Endothelial cell of umbilical vein (primary cell): ENCODE measurements at regions not wholly inside any gene's neighbourhood (a gene's known extent, or its start where the extent isn't known, plus 50 kb on each side); places are given as distances from the start of the nearest gene placed in this dataset.

Source experiments
- BruUV-seq: library from RNA; stranded (reverse); fragments of 400-500 nt; replicated peaks from 2 replicates; lab custom pipeline; 2021; lab: Mats Ljungman, UMichigan
- CTCF ChIA-PET: fragments of 300-600, 350-600 bp; sonication (Branson Sonifier 250); formaldehyde crosslinking; loops from one replicate; lab custom pipeline; 2021; ENCODE audit warnings: antibody characterized with exemption, inconsistent platforms; lab: Charles Lee
- POLR2A ChIA-PET: fragments of 300-600, 350-600 bp; sonication (Branson Sonifier 250); formaldehyde crosslinking; loops from one replicate; lab custom pipeline; 2021; ENCODE audit warnings: antibody characterized with exemption, inconsistent platforms; lab: Charles Lee
- DNase-seq: peaks from one replicate; pipeline ENCODE4 v3.0.0-alpha.2; 2011; ENCODE audit warnings: low read depth, low spot score
- FAIRE-seq: peaks from 2 replicates; lab custom pipeline; 2011; peaks lifted over from hg19 to GRCh38; lab: Jason Lieb, UNC
- H2AFZ ChIP-seq: 2 replicates; pipeline ENCODE4 v1.6.0; 2012; ENCODE audit warnings: low read depth, low read length, control low read depth, inconsistent platforms
- H3K27ac ChIP-seq: 2 replicates; pipeline ENCODE4 v1.5.1; 2011; ENCODE audit warnings: low read depth, mild to moderate bottlenecking, control low read depth, low read length, moderate library complexity; ENCODE audit not compliant: insufficient read depth
- H3K27me3 ChIP-seq, 2 experiments: 2 replicates each; pipeline versions ENCODE4 v1.6.0 to v1.6.1; 2011; ENCODE audit warnings: low read length in 2 of 2, mixed read lengths in 1 of 2; ENCODE audit not compliant: control insufficient read depth in 2 of 2, insufficient read depth in 2 of 2
- H3K36me3 ChIP-seq, 2 experiments: 2 replicates in 1 of 2; 3 replicates in 1 of 2; pipeline ENCODE4 v1.5.1; 2011; ENCODE audit warnings: low read length in 2 of 2, mild to moderate bottlenecking in 1 of 2, moderate library complexity in 1 of 2; ENCODE audit not compliant: control insufficient read depth in 2 of 2, insufficient read depth in 2 of 2; ENCODE audit errors: extremely low read depth in 1 of 2
- H3K4me1 ChIP-seq: 3 replicates; pipeline ENCODE4 v1.5.1; 2011; ENCODE audit warnings: mild to moderate bottlenecking, low read length; ENCODE audit not compliant: control insufficient read depth, insufficient read depth; ENCODE audit errors: extremely low read depth
- H3K4me2 ChIP-seq: 2 replicates; pipeline ENCODE4 v1.6.1; 2011; ENCODE audit warnings: low read length, control low read depth, mixed read lengths; ENCODE audit not compliant: insufficient read depth
- H3K4me3 ChIP-seq, 3 experiments: fragments of 200-600 bp in 1 of 3; sonication (generic), shearing (Covaris generic) in 1 of 3; replicated peaks in 1 of 3; 2 replicates each; pipeline ENCODE4 v1.5.1; 2011 to 2016; ENCODE audit warnings: control low read depth in 3 of 3, low read length in 3 of 3, mild to moderate bottlenecking in 2 of 3, inconsistent platforms in 1 of 3, low read depth in 1 of 3, moderate library complexity in 1 of 3; ENCODE audit not compliant: insufficient read depth in 1 of 3
- H3K79me2 ChIP-seq: 2 replicates; pipeline ENCODE4 v1.6.0; 2012; ENCODE audit warnings: low read length, inconsistent platforms; ENCODE audit not compliant: control insufficient read depth, insufficient read depth
- H3K9ac ChIP-seq: replicated peaks from 2 replicates; pipeline ENCODE3; 2011; ENCODE audit warnings: low read length, control low read depth; ENCODE audit not compliant: insufficient read depth; ENCODE audit errors: extremely low read depth
- H3K9me1 ChIP-seq: replicated peaks from 3 replicates; pipeline ENCODE4 v1.6.0; 2011; ENCODE audit warnings: mild to moderate bottlenecking, low read length; ENCODE audit not compliant: control insufficient read depth, insufficient read depth; ENCODE audit errors: extremely low read depth
- H3K9me3 ChIP-seq: replicated peaks from 2 replicates; pipeline ENCODE4 v1.5.1; 2012; ENCODE audit warnings: low read length, inconsistent platforms; ENCODE audit not compliant: control insufficient read depth, insufficient read depth
- H4K20me1 ChIP-seq: replicated peaks from 2 replicates; pipeline ENCODE3; 2011; ENCODE audit warnings: mild to moderate bottlenecking, low read length; ENCODE audit not compliant: control insufficient read depth, insufficient read depth; ENCODE audit errors: extremely low read depth
- CTCF ChIP-seq, 2 donors: IDR thresholded peaks; 1 replicate in 1 of 2; 2 replicates in 1 of 2; pipeline ENCODE4 v1.5.1; 2011; ENCODE audit warnings: low read length in 2 of 2, mild to moderate bottlenecking in 2 of 2, moderate library complexity in 2 of 2, control low read depth in 1 of 2, inconsistent platforms in 1 of 2, low read depth in 1 of 2; ENCODE audit not compliant: insufficient read depth in 1 of 2; ENCODE audit errors: extremely low read depth in 1 of 2
- EZH2 ChIP-seq: IDR thresholded peaks from 2 replicates; pipeline ENCODE4 v1.6.1; 2012; ENCODE audit warnings: borderline replicate concordance, low read depth, mild to moderate bottlenecking, moderate library complexity, low read length, inconsistent platforms; ENCODE audit not compliant: severe bottlenecking
- FOS ChIP-seq: IDR thresholded peaks from 2 replicates; pipeline ENCODE4 v1.6.1; 2011; ENCODE audit warnings: mild to moderate bottlenecking, low read length, moderate library complexity, borderline replicate concordance; ENCODE audit not compliant: insufficient read depth
- JUN ChIP-seq: IDR thresholded peaks from 2 replicates; pipeline ENCODE4 v1.6.1; 2011; ENCODE audit warnings: borderline replicate concordance, low read depth; ENCODE audit not compliant: insufficient read length, insufficient read depth
- MAX ChIP-seq: IDR thresholded peaks from 2 replicates; pipeline ENCODE4 v1.6.1; 2011; ENCODE audit not compliant: insufficient read depth, insufficient read length
- MYC ChIP-seq: IDR thresholded peaks from one replicate; pipeline ENCODE4 v1.6.1; 2011; ENCODE audit warnings: mild to moderate bottlenecking, low read depth, low read length
- POLR2AphosphoS5 ChIP-seq: IDR thresholded peaks from 2 replicates; pipeline ENCODE4 v1.6.1; 2012; ENCODE audit warnings: low read depth, mild to moderate bottlenecking, control low read depth, low read length, moderate library complexity; ENCODE audit not compliant: insufficient read depth
- dilution Hi-C: fragments of 300-500 bp; cut with MboI; formaldehyde crosslinking; loops from one replicate; pipeline ENCODE4 v1.15.0; 2019; ENCODE audit warnings: low sequenced_read_pairs; ENCODE audit not compliant: extremely low pct_ligation_motif_present
- intact Hi-C: fragments of 100-400 bp; cut with micrococcal nuclease; formaldehyde crosslinking; loops from one replicate; pipeline ENCODE4 v1.10.0; 2022

GRCh38 chr2:35172687-35173086, 1182.9 kb upstream of the CRIM1 start:
- no peaks in the 10 kb centered on the region for H4K20me1 ChIP-seq
- no peaks in the 10 kb centered on the region for H3K27me3 ChIP-seq
- POLR2A ChIA-PET, result no interaction called here
- H2AFZ ChIP-seq, result no peak overlapping the region
- H3K27ac ChIP-seq, result no peak overlapping the region
- no peak for DNase-seq
- no peak overlapping the region for H3K9ac ChIP-seq
- H3K9me3 ChIP-seq, result no peaks in the 10 kb centered on the region
- no peak for TF ChIP-seq EZH2
- TF ChIP-seq MAX, result no peak
- TF ChIP-seq CTCF (IDR thresholded peaks at IDR 0.05; ENCODE audit: extremely low read depth in 1 of 2, insufficient read depth in 1 of 2, low read depth in 1 of 2, low read length in 2 of 2), result no peak
- FAIRE-seq, result no peak
- no peaks in the 10 kb centered on the region for H3K79me2 ChIP-seq
- CTCF ChIA-PET, result no interaction called here
- BruUV-seq, result no TSS peak
- intact Hi-C loops (no loop called here), dilution Hi-C loops (no loop called here)
- H3K4me2 ChIP-seq, result no peak overlapping the region
- no peaks in the 10 kb centered on the region for H3K9me1 ChIP-seq
- no peaks in the 10 kb centered on the region for H3K4me1 ChIP-seq
- no peaks in the 10 kb centered on the region for H3K36me3 ChIP-seq
- no peak overlapping the region for H3K4me3 ChIP-seq

- ChIA-PET POLR2A (no interaction called here), CTCF (no interaction called here)
- TF ChIP-seq MYC, result no peak
- no peak for TF ChIP-seq POLR2AphosphoS5
- no peak for TF ChIP-seq JUN
- no peak for TF ChIP-seq FOS
- no peak for TF ChIP-seq MAX
- no peak for TF ChIP-seq CTCF (IDR thresholded peaks at IDR 0.05; ENCODE audit: extremely low read depth in 1 of 2, insufficient read depth in 1 of 2, low read depth in 1 of 2, low read length in 2 of 2)
- no peak for TF ChIP-seq EZH2
- no peaks in the 10 kb centered on the region for H3K9me3 ChIP-seq
- H3K9me1 ChIP-seq, result no peaks in the 10 kb centered on the region
- no peaks in the 10 kb centered on the region for H3K4me1 ChIP-seq
- H4K20me1 ChIP-seq, result no peaks in the 10 kb centered on the region
- no peak overlapping the region for H3K9ac ChIP-seq
- no peaks in the 10 kb centered on the region for H3K79me2 ChIP-seq
- no peak overlapping the region for H3K4me3 ChIP-seq
- DNase-seq (no peak), FAIRE-seq (no peak)
- intact Hi-C loops (no loop called here), dilution Hi-C loops (no loop called here)
- H3K36me3 ChIP-seq, result no peaks in the 10 kb centered on the region
- no peak overlapping the region for H3K4me2 ChIP-seq
- H2AFZ ChIP-seq, result no peak overlapping the region
- no peaks in the 10 kb centered on the region for H3K27me3 ChIP-seq
- no peak overlapping the region for H3K27ac ChIP-seq
- no TSS peak for BruUV-seq
These were observed 1187.2 kb upstream of the CRIM1 start for GRCh38 chr2:35168351-35168750.
